ENCODE measurements at regions not wholly inside any gene's neighbourhood (a gene's known extent, or its start where the extent isn't known, plus 50 kb on each side); places are given as distances from the start of the nearest gene placed in this dataset.

- TF ChIP-seq CTCF (IDR thresholded peaks at IDR 0.05; ENCODE audit: poor library complexity, severe bottlenecking): no peak
- Histone ChIP-seq H3K36me3 (ENCODE audit: low read depth) (no peaks in the 10 kb centered on the region), H3K4me1 (ENCODE audit: insufficient read depth, poor library complexity, severe bottlenecking) (no peaks in the 10 kb centered on the region), H3K27me3 (ENCODE audit: insufficient read depth, poor library complexity, severe bottlenecking) (no peaks in the 10 kb centered on the region), H3K4me3 (ENCODE audit: severe bottlenecking) (no peak overlapping the region), H3K27ac (ENCODE audit: poor library complexity, severe bottlenecking) (no peak overlapping the region), H3K9me3 (ENCODE audit: severe bottlenecking) (peaks cover 3% of the 10 kb centered on the region)
- DNase-seq (ENCODE audit: low spot score) (no peak), ATAC-seq (ENCODE audit: low read depth) (no peak)
Measured at GRCh38 chr11:70925238-70925637, 327.1 kb downstream of the SHANK2 start.

GRCh38 chr11:70926543-70927201, 325.7 kb downstream of the SHANK2 start:
- H3K27ac ChIP-seq (ENCODE audit: poor library complexity, severe bottlenecking): no peak overlapping the region
- no peaks in the 10 kb centered on the region for H3K4me1 ChIP-seq (ENCODE audit: insufficient read depth, poor library complexity, severe bottlenecking)
- TF ChIP-seq CTCF (IDR thresholded peaks at IDR 0.05; ENCODE audit: poor library complexity, severe bottlenecking): no peak
- peaks cover 3% of the 10 kb centered on the region for H3K9me3 ChIP-seq (ENCODE audit: severe bottlenecking)
- no peaks in the 10 kb centered on the region for H3K27me3 ChIP-seq (ENCODE audit: insufficient read depth, poor library complexity, severe bottlenecking)
- DNase-seq (ENCODE audit: low spot score): no peak
- ATAC-seq (ENCODE audit: low read depth): no peak
- no peaks in the 10 kb centered on the region for H3K36me3 ChIP-seq (ENCODE audit: low read depth)
- H3K4me3 ChIP-seq (ENCODE audit: severe bottlenecking): no peak overlapping the region

- no peaks in the 10 kb centered on the region for H3K36me3 ChIP-seq (ENCODE audit: low read depth)
- no peak for TF ChIP-seq CTCF (IDR thresholded peaks at IDR 0.05; ENCODE audit: poor library complexity, severe bottlenecking)
- ATAC-seq (ENCODE audit: low read depth) (no peak), DNase-seq (ENCODE audit: low spot score) (no peak)
- no peak overlapping the region for H3K4me3 ChIP-seq (ENCODE audit: severe bottlenecking)
- H3K4me1 ChIP-seq (ENCODE audit: insufficient read depth, poor library complexity, severe bottlenecking): no peaks in the 10 kb centered on the region
- H3K27ac ChIP-seq (ENCODE audit: poor library complexity, severe bottlenecking): no peak overlapping the region
- no peaks in the 10 kb centered on the region for H3K9me3 ChIP-seq (ENCODE audit: severe bottlenecking)
- no peaks in the 10 kb centered on the region for H3K27me3 ChIP-seq (ENCODE audit: insufficient read depth, poor library complexity, severe bottlenecking)
Measured at GRCh38 chr11:70928854-70929598, 323.4 kb downstream of the SHANK2 start.

DNA sequence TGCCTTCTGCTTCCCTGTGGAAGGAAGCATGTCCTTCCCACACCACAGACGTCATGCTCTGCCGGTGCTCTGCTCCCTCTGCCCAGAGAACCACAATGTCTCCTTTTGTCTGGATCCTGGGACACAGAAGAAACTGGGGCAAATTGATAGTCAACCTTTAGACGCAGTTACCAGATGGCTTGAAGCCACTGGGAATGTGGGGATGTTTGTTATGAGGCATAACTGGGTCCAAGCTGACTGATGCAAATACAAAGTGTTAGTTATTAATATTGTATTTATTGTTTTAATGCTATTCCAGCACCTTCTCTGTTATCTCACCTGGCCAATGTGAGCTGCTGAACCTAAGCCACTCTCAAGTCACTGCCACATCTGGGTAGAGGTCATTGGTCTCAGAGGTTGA, 322.2 kb downstream of the SHANK2 start:
- Histone ChIP-seq H3K9me3 (ENCODE audit: severe bottlenecking) (no peaks in the 10 kb centered on the region), H3K36me3 (ENCODE audit: low read depth) (no peaks in the 10 kb centered on the region), H3K4me3 (ENCODE audit: severe bottlenecking) (no peak overlapping the region), H3K4me1 (ENCODE audit: insufficient read depth, poor library complexity, severe bottlenecking) (peaks cover 12% of the 10 kb centered on the region), H3K27ac (ENCODE audit: poor library complexity, severe bottlenecking) (no peak overlapping the region), H3K27me3 (ENCODE audit: insufficient read depth, poor library complexity, severe bottlenecking) (no peaks in the 10 kb centered on the region)
- DNase-seq (ENCODE audit: low spot score) (no peak), ATAC-seq (ENCODE audit: low read depth) (no peak)
- no peak for TF ChIP-seq CTCF (IDR thresholded peaks at IDR 0.05; ENCODE audit: poor library complexity, severe bottlenecking)

DNA sequence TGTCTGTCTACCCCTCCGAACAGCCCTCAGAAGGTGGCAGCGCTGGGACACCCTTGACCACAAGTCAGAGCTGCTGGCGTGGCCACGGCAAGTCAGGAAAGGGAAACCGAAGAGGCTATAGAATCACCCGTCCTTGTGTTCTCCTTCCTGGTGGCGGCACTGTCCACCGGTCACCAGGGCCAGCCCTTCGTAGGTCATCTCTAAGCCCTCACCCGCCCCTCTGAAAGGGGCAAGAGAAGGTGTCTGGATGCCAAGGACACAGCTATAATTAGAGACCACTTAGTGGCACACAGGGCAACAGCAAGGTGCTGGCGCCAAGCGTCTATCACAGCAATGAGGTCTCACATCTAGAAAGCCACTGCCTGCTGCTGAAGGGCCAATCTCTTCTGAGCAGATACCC, 320.9 kb downstream of the SHANK2 start:
- Histone ChIP-seq H3K4me1 (ENCODE audit: insufficient read depth, poor library complexity, severe bottlenecking) (peaks cover 15% of the 10 kb centered on the region), H3K36me3 (ENCODE audit: low read depth) (no peaks in the 10 kb centered on the region), H3K27me3 (ENCODE audit: insufficient read depth, poor library complexity, severe bottlenecking) (no peaks in the 10 kb centered on the region), H3K9me3 (ENCODE audit: severe bottlenecking) (no peaks in the 10 kb centered on the region), H3K4me3 (ENCODE audit: severe bottlenecking) (no peak overlapping the region), H3K27ac (ENCODE audit: poor library complexity, severe bottlenecking) (no peak overlapping the region)
- no peak for TF ChIP-seq CTCF (IDR thresholded peaks at IDR 0.05; ENCODE audit: poor library complexity, severe bottlenecking)
- DNase-seq (ENCODE audit: low spot score) (no peak), ATAC-seq (ENCODE audit: low read depth) (no peak)

Data from RWPE2 (cell line).